HG02885 (cell line): ENCODE measurements at regions not wholly inside any gene's neighbourhood (a gene's known extent, or its start where the extent isn't known, plus 50 kb on each side); places are given as distances from the start of the nearest gene placed in this dataset.
"Not testable (repeated sequence)": the region's sequence is repeated elsewhere in the genome, so short reads cannot be mapped to it uniquely, and the experiment has no call there.

Source experiments
- ATAC-seq: cut with Tn5 transposase; IDR thresholded peaks from one replicate; pipeline ENCODE4 v1.9.1; 2021; ENCODE audit warnings: mild to moderate bottlenecking; ENCODE audit not compliant: unreplicated experiment, poor library complexity

DNA sequence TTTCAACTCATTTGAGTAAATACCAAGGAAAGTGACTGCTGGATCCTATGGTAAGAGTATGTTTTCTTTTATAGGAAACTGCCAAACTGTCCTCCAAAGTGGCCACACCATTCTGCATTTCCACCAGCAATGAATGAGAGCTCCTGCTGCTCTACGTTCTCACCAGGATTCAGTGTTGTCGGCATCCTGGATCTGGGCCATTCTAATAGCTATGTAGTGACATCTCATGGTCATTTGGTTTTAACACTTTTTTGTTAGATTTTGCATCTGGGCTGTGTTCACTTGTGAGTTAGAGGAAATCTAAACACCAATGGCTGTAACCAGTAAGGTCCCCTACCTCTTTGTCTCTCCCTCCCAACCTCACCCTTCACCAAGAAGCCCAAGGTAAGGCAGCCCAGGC, 115.9 kb downstream of the ATPSCKMT start:
- no peak for ATAC-seq

DNA sequence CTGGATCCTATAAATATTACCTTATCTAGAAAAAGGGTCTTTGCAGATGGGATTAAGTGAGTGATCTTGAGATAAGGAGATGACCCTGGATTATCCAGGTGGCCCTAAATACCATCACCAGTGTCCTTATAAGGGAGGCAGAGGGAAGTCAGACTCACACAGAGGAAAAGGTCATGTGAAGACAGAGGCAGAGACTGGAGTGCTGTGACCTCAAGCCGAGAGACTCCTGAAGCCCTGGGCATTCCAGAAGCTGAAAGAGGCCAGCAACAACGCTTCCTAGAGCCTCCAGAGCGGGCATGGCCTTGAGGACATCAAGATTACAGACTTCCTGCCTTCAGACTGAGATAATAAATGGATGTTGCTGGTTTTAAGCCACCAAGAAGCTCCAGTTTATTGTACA, 118.8 kb downstream of the ATPSCKMT start:
- no peak for ATAC-seq

DNA sequence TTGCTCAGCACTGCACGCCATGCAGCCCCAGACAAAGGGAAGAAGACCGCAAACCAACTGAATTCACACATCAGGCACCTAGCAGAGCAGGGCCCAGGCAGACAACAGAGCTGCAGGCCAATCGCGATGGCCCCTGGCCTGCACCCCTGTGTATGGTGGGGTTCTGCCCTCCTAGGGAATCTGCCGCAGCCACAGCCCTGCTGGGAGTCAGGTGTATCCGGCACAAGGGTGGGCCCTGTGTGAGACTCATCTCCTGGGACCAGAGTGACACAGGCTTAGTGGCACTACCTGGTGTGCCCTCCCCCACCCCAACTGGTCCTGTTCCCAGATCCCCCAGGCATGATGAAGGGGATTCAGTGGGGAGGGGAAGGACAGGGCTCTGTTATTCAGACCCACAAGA, 122.8 kb downstream of the ATPSCKMT start:
- no peak for ATAC-seq

DNA sequence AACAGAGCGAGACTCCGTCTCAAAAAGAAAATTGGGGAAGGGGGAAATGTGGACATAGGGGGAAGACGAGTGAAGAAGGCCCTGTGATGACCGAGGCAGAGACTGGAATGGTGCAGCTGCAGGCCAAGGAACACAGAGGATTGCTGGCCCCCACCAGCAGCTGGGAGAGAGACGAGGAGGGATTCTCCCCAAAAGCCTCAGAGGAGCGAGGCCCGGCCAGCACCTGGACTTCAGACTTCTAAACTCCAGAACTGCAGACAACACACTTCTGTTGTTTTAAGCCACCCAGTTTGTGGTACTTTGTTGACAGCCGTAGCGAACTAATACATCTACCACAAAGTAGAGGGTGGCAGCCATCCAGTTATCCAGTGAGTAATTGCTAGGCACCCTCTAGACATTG, 124.6 kb downstream of the ATPSCKMT start:
- no peak for ATAC-seq

DNA sequence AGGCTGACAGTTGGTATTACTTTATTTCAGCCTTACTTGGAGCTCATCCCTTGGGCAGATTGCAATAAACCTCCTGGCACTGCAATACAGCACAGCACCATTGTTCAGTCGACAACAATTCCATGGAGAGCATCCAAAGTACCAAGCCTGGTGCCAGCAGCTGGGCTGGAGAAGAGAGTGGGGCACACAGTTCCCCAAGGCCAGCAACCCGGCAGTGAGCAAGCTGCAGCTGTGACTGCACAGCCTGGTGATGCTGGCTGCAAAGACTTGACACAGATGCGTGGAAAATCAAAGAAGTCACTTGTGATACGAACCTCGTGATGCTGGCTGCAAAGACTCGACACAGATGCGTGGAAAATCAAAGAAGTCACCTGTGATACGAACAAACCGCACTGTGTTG, 125.4 kb downstream of the ATPSCKMT start:
- ATAC-seq = no peak

DNA sequence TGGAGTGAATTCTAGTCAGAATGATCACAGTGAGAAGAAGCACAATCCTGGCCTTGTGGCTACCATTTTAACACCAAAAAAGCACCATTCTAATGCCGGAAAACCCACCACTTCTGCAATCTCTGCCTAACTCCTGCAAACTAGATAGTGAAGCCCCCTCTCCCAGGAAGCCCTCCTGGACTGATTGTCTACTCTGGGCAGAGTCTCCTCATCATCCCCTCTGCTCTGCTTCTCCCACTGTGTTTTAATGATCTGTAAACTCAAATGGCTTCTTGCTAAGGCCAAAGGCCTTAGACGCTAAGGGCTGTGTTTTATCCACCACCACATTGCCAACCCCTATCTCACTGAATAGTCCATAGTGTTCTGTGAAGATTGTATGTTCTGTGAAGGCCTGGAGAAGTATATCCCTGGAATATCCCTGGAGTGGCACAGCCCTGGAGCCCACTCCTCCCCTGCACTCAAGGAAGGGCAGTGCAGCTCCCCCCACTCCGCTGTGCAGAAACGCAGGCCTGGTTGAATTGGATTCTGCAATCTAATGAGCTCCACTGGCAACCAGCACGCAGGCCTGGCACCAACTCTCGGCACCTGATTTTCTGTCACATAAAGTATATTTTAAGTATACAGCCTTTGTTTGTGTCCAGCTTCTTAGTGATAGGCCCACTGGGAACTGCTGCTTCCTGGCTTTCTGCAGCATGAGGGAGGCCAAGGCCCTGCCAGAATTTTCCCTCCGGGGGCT, 126.3 kb downstream of the ATPSCKMT start:
- ATAC-seq = no peak

DNA sequence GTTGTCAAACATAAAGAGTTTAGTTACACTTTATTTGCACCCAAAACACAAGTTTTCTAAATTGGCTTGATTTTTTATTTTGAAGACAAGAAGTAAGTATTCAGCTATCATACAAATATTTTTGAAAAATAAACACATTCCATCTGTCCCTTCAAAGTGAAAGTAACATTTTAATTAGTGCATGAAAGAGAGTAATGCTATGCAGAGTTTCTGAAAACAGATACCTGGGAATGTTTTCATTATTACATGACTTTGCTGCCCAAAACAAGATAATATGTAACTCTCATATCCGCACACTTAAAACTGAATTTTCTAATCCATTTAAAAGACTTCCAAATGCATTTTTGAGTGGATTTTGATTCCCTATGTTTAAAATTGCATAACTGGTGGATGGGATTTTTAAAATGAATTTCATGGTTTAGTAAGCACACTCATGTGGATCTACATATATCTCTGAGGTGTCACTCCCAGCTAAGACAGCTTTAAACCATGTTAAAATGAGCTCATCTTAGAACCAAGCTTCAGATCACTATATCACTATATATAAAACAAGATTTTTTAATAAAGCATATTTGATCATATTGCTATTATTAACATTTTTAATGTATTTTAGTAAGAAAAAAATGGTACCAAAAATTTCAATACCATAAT, 127.5 kb downstream of the ATPSCKMT start:
- ATAC-seq = no peak

DNA sequence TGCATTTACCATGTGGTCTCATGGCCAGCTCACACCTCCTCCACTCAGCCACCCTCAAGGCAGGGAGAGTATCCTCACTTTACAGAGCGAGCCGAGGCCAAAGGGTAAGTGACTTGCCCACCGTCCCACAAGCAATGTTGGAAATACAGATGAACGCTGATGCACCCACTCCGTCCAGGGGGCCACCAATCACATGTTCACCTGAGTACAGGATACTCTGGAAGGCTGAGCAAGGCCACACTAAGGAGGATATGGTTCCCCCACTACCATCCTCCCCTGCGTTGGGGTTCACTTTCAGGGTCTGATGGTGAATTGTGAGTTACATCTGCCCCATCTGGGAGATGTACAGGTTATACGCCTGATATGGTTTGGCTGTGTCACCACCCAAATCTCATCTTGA, 128.8 kb downstream of the ATPSCKMT start:
- no peak for ATAC-seq

DNA sequence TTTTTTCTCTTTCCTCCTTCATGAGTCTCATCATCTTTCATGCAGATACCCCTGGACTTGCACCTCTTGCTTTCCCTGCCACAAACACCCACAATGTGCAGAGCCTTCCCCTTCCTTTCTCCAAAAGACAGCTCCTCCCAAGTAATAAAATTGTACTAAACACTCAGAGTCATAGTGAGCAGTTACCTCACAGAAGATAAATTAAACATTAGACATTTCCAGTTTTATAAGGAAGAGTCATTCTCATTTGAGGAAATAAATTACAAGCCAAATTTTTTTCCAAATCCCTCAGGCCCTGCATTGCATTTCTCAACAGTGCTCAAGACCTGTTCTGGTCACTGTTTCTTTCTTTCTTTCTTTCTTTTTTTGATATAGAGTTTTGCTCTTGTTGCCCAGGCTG, 131.5 kb downstream of the ATPSCKMT start:
- no peak for ATAC-seq

DNA sequence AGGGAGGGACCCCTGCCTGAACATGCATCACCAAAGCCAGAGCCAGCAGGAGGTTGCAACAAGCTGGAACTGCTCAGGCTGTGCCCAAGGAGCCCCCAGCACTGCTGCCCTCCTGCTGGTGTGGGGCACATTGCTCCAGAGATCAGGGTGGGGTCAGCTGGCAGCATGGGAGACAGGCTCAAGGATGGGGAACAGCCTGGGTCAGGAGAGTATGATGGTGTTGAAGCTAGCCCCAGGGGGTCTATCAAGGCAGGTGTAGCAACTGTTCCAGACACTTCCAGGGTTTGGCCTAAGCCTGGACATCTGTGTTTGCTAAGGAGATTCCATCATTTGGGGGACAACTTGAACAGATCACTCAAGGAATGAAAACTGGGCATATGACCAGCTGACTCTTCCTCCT, 133.1 kb downstream of the ATPSCKMT start:
- ATAC-seq = no peak

DNA sequence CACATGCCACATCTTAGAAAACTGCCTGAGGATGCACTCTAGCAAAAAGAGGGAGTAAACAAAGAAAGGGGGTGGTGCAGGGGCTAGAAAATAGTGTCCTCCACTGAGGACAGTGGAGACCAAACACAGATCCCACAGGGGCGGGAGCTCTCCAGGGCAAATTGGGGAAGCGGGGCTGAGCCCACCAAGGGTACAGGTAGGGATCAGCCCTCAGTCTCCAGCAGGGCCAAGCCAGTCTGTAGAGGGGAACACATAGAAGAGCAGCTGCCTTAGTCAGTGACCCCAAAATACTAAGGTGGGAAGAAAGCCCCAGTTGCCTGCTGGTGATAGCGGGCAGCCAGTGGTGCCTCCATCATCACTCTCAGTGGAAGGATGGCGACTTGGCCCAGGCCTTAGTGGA, 134.0 kb downstream of the ATPSCKMT start:
- ATAC-seq = no peak

DNA sequence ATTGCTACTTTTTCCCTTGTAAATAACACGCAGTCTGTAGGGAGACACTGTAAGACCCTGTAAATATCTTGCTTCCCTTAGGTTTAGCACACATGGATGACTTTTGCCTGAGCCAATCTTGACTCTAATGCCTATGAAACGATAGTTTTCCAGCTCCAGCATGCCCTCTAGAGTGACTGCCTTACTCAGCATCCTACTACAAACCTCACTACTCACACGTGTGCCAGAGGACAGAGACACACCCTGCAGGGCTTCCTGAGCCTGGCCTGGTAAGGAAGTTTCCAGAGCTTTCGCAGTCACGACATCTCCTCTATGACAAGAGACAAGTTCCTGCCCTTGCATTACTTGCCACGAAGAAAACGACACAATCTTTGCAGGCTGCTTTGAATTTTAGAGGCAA, 138.1 kb downstream of the ATPSCKMT start:
- no peak for ATAC-seq

DNA sequence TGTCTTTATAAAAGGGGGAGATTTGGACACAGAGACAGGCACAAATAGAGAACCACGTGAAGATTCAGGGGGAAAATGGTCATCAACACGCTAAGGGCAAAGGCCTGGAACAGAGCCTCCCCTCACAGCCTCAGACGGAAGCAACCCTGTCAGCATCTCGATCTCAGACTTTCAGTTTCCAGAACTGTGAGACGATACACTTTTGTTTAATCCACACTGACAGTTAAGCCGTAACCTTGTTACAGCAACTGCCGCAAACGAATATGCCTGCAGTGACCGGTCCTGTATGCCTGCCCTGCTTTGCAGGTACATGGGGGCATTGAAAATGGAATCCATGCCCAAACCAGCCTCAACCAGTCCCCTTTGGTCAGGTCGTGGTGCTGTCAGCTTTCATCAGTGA, 139.5 kb downstream of the ATPSCKMT start:
- no peak for ATAC-seq

DNA sequence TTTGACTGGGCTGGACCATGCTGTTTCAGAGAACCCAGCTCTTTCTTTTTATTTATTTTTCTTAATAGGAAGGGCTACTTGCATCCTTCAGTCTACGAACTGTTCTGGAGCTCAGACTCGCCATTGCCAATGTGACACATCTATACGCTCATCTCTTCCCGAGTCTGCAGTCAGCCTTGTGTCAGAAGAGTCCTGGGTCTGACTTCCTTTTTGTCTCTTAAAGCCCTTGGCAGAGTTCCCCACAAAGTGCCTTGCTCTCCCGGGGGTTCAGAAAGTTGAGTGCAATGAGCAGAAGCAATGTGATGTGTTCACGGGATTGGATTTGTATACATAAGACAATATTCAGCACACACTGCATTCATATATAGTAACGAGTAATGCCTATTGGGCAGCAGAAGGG, 140.4 kb downstream of the ATPSCKMT start:
- ATAC-seq = no peak

DNA sequence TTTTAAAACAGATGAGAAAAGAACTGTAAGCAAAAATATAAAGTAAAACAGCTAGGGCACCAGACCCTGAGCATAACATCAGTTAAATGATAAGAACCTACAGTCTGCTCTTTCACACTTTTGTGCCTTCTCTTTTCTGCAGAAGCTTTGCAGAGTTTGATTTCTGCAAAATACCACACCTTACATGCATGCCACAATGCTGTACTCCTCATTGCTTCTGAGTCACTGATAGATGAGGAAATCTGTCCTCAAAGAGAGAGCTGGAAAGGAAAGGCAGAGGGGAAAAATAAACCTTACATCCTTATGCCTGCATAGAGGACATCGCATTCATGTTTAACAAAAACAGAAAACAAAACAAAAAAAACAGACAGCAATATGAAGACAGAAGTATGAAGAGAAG, 142.9 kb downstream of the ATPSCKMT start:
- ATAC-seq = no peak

DNA sequence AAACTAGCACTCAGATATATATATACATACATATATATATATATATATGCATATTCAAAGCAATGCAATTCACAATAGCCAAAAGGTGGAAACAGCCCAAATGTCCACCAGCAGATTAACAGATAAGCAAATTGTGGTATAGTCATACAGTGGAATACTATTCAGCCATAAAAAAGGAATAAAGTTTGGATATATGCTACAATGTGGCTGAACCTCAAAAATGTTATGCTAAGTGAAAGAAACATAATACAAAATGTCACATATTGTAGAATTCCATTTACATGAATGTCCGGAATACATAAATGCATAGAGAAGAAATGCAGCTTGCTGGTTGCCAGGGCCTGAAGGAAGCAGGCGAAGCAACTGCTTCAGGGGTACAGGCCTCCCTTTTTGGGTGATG, 143.4 kb downstream of the ATPSCKMT start:
- no peak for ATAC-seq

DNA sequence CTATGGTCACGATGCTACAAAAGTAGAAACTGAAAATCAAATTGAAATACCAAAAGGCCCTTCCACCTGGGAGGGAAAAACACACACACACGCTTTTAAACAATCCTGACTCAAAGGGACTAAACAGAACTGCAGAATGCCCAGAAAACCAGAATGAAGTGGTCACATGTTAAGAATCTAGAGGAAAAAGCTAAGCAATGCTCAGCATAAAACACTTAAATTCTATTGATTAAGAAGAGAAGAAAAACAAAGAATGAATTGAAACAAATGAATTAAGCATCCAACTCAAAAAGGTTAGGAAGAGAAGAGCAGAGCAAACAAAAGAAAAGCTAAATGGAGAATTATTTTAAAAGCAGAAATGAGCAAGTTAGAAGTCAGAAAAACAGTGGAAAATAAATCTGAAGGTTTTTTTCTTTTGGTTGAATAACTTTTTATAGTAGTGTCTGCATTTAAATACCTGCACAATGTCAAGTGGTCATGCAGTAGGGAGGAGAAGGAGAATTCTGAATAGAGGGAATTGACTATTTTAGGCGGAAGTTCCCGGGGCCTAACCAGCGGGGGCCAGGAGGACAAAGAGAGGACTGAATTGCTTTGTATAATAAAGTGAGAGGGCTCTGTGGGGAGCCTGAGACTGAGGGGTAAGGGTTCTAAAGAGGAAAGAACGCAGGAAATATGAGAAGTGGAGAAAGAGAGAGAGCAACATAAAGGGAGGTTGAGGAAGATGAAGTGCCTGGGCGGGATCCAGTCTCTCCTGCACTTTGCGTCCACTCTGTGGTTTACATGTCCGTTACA, 146.8 kb downstream of the ATPSCKMT start:
- ATAC-seq = no peak

DNA sequence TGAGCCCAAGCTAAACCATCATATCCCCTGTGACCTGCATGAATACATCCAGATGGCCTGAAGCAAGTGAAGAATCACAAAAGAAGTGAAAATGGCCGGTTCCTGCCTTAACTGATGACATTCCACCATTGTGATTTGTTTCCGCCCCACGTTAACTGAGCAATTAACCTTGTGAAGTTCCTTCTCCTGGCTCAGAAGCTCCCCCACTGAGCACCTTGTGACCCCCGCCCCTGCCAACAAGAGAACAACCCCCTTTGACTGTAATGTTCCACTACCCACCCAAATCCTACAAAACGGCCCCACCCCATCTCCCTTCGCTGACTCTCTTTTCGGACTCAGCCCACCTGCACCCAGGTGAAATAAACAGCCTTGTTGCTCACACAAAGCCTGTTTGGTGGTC, 147.5 kb downstream of the ATPSCKMT start:
- not testable (repeated sequence) for ATAC-seq

DNA sequence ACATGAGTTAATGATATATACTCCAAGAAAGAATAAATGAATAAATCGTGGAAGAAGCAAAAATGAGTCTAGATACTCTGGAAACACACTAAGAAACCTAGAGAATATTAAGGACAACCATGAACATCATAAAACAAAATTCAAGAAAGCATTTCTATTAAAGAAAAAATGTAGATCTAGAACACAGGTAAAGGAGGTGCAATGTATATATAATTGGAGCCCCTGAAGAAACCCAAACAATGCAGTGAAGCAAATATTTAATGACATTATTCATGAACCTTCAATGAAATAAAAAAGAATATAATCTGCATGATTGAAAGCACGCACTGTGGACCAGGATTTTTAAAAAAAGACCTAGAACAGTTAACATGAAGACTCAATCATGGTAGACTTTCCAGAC, 150.1 kb downstream of the ATPSCKMT start:
- no peak for ATAC-seq

DNA sequence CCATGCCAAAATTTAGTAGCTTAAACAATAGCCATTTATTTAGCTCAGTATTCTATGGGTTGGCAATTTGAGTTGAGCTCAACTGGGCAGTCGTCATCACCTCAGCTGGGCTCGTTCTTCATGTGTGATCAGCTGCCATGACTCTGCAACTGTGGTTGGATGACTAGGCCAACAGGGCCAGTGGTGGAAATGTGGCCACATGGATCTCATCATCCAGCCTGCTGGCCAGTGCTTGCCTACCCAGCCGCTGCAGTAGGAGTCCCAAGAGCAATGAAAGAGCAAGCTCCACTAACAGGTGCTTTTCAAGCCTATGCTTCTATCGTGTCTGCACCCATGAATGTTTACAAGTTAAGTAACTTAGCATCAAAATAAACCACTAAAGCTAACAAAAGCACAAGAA, 158.0 kb downstream of the ATPSCKMT start:
- ATAC-seq = no peak

DNA sequence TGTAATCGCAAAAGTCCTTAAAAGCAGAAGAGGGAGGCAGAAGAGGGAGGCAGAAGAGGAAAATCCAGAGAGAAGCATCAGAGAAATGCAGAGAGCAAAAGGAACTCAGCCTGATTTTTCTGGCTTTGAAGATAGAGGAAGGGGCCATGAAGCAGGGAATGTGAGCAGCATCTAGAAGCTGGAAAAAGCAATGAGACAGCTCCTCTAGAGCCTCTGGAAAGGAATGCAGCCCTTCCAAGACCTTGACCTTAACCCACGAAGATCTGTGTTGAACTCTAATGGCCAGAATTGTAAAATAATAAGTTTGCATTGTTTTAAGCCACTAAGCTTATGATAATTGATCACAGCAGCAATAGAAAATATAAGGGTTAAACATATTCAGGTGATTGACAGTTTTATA, 159.6 kb downstream of the ATPSCKMT start:
- ATAC-seq = no peak
